B cell (primary cell): ENCODE measurements at regions not wholly inside any gene's neighbourhood (a gene's known extent, or its start where the extent isn't known, plus 50 kb on each side); places are given as distances from the start of the nearest gene placed in this dataset.

Experiments
- ATAC-seq: fragments of 200-7000 bp; cut with Tn5 transposase; one replicate; pipeline ENCODE4 v1.10.0; 2021; ENCODE audit warnings: low read depth, mild to moderate bottlenecking, moderate number of reproducible peaks, moderate library complexity
- CTCF ChIA-PET: fragments of 350-600 bp; sonication (Branson Sonifier 250); formaldehyde crosslinking; loops from one replicate; lab custom pipeline; 2021; ENCODE audit warnings: antibody characterized with exemption, inconsistent platforms; lab: Charles Lee
- POLR2A ChIA-PET: fragments of 350-600 bp; sonication (Branson Sonifier 250); formaldehyde crosslinking; loops from one replicate; lab custom pipeline; 2021; ENCODE audit warnings: antibody characterized with exemption; lab: Charles Lee
- DNase-seq: peaks from one replicate; pipeline ENCODE4 v3.0.0; 2013
- H2AFZ ChIP-seq: 2 replicates; pipeline ENCODE4 v1.6.1; 2012; ENCODE audit warnings: mild to moderate bottlenecking, low read depth, low read length; ENCODE audit not compliant: insufficient read depth, poor library complexity, severe bottlenecking
- H3K27ac ChIP-seq, 2 donors: 1 replicate in 1 of 2; 2 replicates in 1 of 2; pipeline ENCODE4 v1.5.1; 2012 to 2013; ENCODE audit warnings: low read length in 2 of 2, mild to moderate bottlenecking in 2 of 2, moderate library complexity in 1 of 2
- H3K27me3 ChIP-seq, 4 experiments: fragments of 200-600 bp in 1 of 4; sonication (generic) in 1 of 4; replicated peaks in 1 of 4; 1 replicate in 2 of 4; 2 replicates in 2 of 4; pipeline versions ENCODE4 v1.6.1 to v1.7.0; 2013 to 2016; ENCODE audit warnings: low read length in 3 of 4, mild to moderate bottlenecking in 2 of 4, mixed read lengths in 1 of 4, moderate library complexity in 1 of 4; ENCODE audit not compliant: insufficient read depth in 4 of 4, control insufficient read depth in 3 of 4; ENCODE audit errors: control extremely low read depth in 1 of 4
- H3K36me3 ChIP-seq, 2 experiments: replicated peaks in 1 of 2; 1 replicate in 1 of 2; 2 replicates in 1 of 2; pipeline versions ENCODE4 v1.6.1 to v1.7.1; 2013; ENCODE audit warnings: low read length in 1 of 2; ENCODE audit not compliant: insufficient read depth in 2 of 2, control insufficient read depth in 1 of 2; ENCODE audit errors: control extremely low read depth in 1 of 2, extremely low read depth in 1 of 2
- H3K4me1 ChIP-seq, 2 donors: fragments of 200-600 bp in 1 of 2; sonication (generic) in 1 of 2; 1 replicate in 1 of 2; 2 replicates in 1 of 2; pipeline versions ENCODE4 v1.5.1 to v1.6.1; 2013 to 2017; ENCODE audit warnings: low read length in 2 of 2; ENCODE audit not compliant: control insufficient read depth in 2 of 2, insufficient read depth in 2 of 2
- H3K4me2 ChIP-seq: replicated peaks from 2 replicates; pipeline ENCODE3; 2012; ENCODE audit warnings: mild to moderate bottlenecking, low read depth, low read length; ENCODE audit not compliant: poor library complexity, severe bottlenecking
- H3K4me3 ChIP-seq, 5 experiments: fragments of 200-600 bp in 1 of 5; sonication (generic) in 1 of 5; 1 replicate in 3 of 5; 2 replicates in 2 of 5; pipeline versions ENCODE4 v1.5.1 to v1.7.0; 2011 to 2016; ENCODE audit warnings: low read length in 4 of 5, mild to moderate bottlenecking in 4 of 5, low read depth in 2 of 5, control low read depth in 1 of 5, moderate library complexity in 1 of 5; ENCODE audit not compliant: insufficient read depth in 1 of 5; ENCODE audit errors: control extremely low read depth in 1 of 5, extremely low read depth in 1 of 5
- H3K79me2 ChIP-seq: fragments of 200-600 bp; sonication (generic); one replicate; pipeline ENCODE4 v1.6.0; 2016; ENCODE audit warnings: low read length; ENCODE audit not compliant: control insufficient read depth, insufficient read depth
- H3K9ac ChIP-seq: fragments of 200-600 bp; sonication (generic); 2 replicates; pipeline ENCODE4 v1.6.1; 2017; ENCODE audit warnings: mild to moderate bottlenecking, low read length, moderate library complexity
- H3K9me3 ChIP-seq, 3 donors: one replicate each; pipeline versions ENCODE4 v1.6.1 to v1.7.1; 2013; ENCODE audit warnings: low read length in 2 of 3; ENCODE audit not compliant: control insufficient read depth in 2 of 3, insufficient read depth in 1 of 3; ENCODE audit errors: control extremely low read depth in 1 of 3
- H4K20me1 ChIP-seq: 2 replicates; pipeline ENCODE4 v1.6.0; 2012; ENCODE audit warnings: mild to moderate bottlenecking, low read length; ENCODE audit not compliant: insufficient read depth, control insufficient read depth, poor library complexity, severe bottlenecking
- H3K27ac Mint-ChIP-seq: one replicate; pipeline ENCODE4 v1.8.0; 2021; ENCODE audit warnings: mixed read lengths
- H3K27me3 Mint-ChIP-seq: one replicate; pipeline ENCODE4 v1.8.0; 2021; ENCODE audit warnings: mixed read lengths
- H3K4me1 Mint-ChIP-seq: one replicate; pipeline ENCODE4 v1.8.0; 2021; ENCODE audit warnings: mixed read lengths
- H3K4me3 Mint-ChIP-seq: one replicate; pipeline ENCODE4 v1.8.0; 2021; ENCODE audit warnings: mixed read lengths
- H3K9me3 Mint-ChIP-seq: one replicate; pipeline ENCODE4 v1.8.0; 2022; ENCODE audit warnings: mixed read lengths; ENCODE audit not compliant: insufficient read depth
- CTCF ChIP-seq: fragments of 200-600 bp; IDR thresholded peaks from one replicate; pipeline ENCODE4 v1.8.0; 2022; ENCODE audit warnings: antibody characterized with exemption, mild to moderate bottlenecking
- EZH2 ChIP-seq: IDR thresholded peaks from 2 replicates; pipeline ENCODE4 v1.6.1; 2012; ENCODE audit warnings: borderline replicate concordance, low read depth, mild to moderate bottlenecking, moderate library complexity, low read length; ENCODE audit not compliant: insufficient read depth, poor library complexity, severe bottlenecking
- WGBS: methylation state at CpG from one replicate; pipeline ENCODE4 v1.1.5; 2013; ENCODE audit warnings: missing lambda C conversion rate; ENCODE audit not compliant: insufficient coverage; 5-methylcytosine and 5-hydroxymethylcytosine counted together
- intact Hi-C: fragments of 100-400 bp; cut with micrococcal nuclease; formaldehyde crosslinking; loops from one replicate; pipeline ENCODE4 v1.10.0; 2022

GRCh38 chr11:69575296-69576068, 65.5 kb upstream of the CCND1 start:
- Mint-ChIP-seq H3K4me3 (no peak overlapping the region), H3K27me3 (peaks cover 32% of the 10 kb centered on the region), H3K9me3 (no peaks in the 10 kb centered on the region), H3K27ac (no peak overlapping the region), H3K4me1 (no peaks in the 10 kb centered on the region)
- POLR2A ChIA-PET = no interaction called here
- Histone ChIP-seq H3K4me3 (no peak overlapping the region), H3K9ac (no peak overlapping the region), H3K4me1 (no peaks in the 10 kb centered on the region), H3K27me3 (peaks cover 0 to 24% (median 7%) of the 10 kb centered on the region in 4 experiments), H3K9me3 (no peaks in the 10 kb centered on the region), H3K79me2 (no peaks in the 10 kb centered on the region), H3K27ac (no peak overlapping the region), H4K20me1 (no peaks in the 10 kb centered on the region), H2AFZ (no peak overlapping the region), H3K36me3 (no peaks in the 10 kb centered on the region), H3K4me2 (no peak overlapping the region)
- no peak for ATAC-seq
- TF ChIP-seq CTCF (no peak), EZH2 (no peak)
- CTCF ChIA-PET = no interaction called here
- intact Hi-C loops = no loop called here
- WGBS = 35% methylated on average over 14 of the region's 14 CpGs
- no peak for DNase-seq

DNA sequence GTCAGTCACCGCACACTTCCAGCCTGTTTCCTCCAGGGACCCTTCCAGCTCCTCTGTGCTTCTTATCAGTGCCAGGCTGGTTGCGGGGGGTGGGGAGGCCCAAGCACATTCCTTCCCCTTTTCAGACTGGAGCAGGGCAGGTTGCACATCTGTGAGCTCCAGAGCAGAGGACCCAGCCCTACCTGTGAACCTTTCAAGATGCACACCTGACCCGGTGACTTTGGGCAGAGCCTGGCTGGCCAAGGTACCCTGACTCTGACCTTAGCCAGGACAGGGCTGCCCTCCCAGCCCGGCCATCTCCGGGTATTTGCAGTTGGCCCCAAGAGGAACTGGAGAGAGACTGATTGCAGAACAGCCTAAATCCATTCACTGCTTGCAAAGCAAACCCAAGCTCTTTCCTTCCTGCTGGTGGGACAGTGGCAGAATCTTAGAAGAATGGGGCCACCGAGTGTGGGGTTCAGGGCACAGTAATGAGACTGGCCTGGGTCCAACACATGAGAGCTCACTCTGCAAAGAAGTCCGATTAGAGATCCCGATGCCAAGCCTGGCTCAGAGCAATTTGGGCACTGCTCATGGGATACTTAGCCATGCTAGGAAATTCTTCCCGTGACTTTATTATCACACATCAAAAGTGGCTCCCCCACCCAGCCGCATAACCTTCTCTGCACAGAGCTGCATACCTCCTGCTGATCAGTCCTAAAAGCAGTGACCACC, 64.7 kb upstream of the CCND1 start:
- H3K9me3 ChIP-seq = no peaks in the 10 kb centered on the region
- POLR2A ChIA-PET = no interaction called here
- H3K4me2 ChIP-seq = no peak overlapping the region
- H4K20me1 ChIP-seq = no peaks in the 10 kb centered on the region
- 7% methylated on average over 10 of the region's 10 CpGs for WGBS
- H3K9ac ChIP-seq = no peak overlapping the region
- intact Hi-C loops = no loop called here
- DNase-seq (no peak), ATAC-seq (no peak)
- H3K4me3 Mint-ChIP-seq = no peak overlapping the region
- H3K27ac Mint-ChIP-seq = no peak overlapping the region
- H3K9me3 Mint-ChIP-seq = no peaks in the 10 kb centered on the region
- no peak overlapping the region for H2AFZ ChIP-seq
- H3K4me1 Mint-ChIP-seq = no peaks in the 10 kb centered on the region
- TF ChIP-seq CTCF (no peak), EZH2 (no peak)
- H3K79me2 ChIP-seq = no peaks in the 10 kb centered on the region
- peaks cover 36% of the 10 kb centered on the region for H3K27me3 Mint-ChIP-seq
- no peaks in the 10 kb centered on the region for H3K36me3 ChIP-seq
- no peaks in the 10 kb centered on the region for H3K4me1 ChIP-seq
- peaks cover 0 to 24% (median 7%) of the 10 kb centered on the region in 4 experiments for H3K27me3 ChIP-seq
- H3K4me3 ChIP-seq = no peak overlapping the region
- CTCF ChIA-PET = no interaction called here
- H3K27ac ChIP-seq = no peak overlapping the region
